AG10803 (cell line): ENCODE measurements at regions not wholly inside any gene's neighbourhood (a gene's known extent, or its start where the extent isn't known, plus 50 kb on each side); places are given as distances from the start of the nearest gene placed in this dataset.

Experiments used
- DNase-seq: peaks from one replicate; pipeline ENCODE4 v3.0.0; 2010; ENCODE audit warnings: low read depth
- H3K4me3 ChIP-seq: 2 replicates; pipeline ENCODE4 v1.5.1; 2011; ENCODE audit warnings: mild to moderate bottlenecking, low read length, control low read depth
- TF ChIP-seq, protein P1 (sequence below): conservative IDR thresholded peaks from 2 replicates; pipeline ENCODE4 v1.5.1; 2011; ENCODE audit warnings: mild to moderate bottlenecking, low read length, control low read depth, inconsistent platforms

DNA sequence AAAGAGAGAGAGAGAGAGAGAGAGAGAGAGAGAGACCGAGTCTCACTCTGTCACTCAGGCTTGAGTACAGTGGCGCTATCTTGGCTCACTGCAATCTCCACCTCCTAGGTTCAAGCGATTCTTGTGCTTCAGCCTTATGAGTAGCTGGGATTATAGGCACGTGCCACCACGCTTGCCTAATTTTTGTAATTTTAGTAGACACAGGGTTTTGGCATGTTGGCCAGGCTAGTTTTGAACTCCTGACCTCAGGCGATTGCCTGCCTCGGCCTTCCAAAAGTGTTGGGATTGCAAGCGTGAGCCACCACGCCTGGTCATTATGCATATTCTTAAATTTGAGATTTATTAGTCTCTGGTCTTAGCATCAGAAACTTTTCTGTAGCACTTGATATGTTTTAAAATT lies 317.9 kb upstream of the ATP2B1 start:
- no peak for DNase-seq
- TF ChIP-seq, protein P1, sequence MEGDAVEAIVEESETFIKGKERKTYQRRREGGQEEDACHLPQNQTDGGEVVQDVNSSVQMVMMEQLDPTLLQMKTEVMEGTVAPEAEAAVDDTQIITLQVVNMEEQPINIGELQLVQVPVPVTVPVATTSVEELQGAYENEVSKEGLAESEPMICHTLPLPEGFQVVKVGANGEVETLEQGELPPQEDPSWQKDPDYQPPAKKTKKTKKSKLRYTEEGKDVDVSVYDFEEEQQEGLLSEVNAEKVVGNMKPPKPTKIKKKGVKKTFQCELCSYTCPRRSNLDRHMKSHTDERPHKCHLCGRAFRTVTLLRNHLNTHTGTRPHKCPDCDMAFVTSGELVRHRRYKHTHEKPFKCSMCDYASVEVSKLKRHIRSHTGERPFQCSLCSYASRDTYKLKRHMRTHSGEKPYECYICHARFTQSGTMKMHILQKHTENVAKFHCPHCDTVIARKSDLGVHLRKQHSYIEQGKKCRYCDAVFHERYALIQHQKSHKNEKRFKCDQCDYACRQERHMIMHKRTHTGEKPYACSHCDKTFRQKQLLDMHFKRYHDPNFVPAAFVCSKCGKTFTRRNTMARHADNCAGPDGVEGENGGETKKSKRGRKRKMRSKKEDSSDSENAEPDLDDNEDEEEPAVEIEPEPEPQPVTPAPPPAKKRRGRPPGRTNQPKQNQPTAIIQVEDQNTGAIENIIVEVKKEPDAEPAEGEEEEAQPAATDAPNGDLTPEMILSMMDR = no peak
- H3K4me3 ChIP-seq = no peak overlapping the region

DNA sequence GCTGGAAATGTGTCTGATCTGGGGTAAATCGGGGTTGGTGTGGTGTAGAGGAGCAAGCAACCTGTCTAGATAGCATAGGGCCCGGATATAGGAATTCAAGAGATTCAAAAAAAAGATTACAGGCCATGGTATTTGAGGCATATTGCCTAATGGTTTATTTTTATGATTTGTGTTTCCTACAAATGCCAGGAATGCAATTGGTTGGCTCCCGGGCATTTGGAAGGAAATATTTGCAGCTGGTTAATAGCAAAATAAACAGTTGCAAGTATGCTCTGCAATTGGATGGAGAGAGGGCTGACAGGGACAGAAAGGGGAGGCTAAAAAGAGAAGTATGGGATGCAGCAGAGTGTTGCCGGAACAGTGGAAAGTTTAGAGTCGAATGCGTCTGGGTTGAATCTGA lies 315.6 kb upstream of the ATP2B1 start:
- TF ChIP-seq, protein P1 = no peak
- DNase-seq = peak; percentile 85
- no peak overlapping the region for H3K4me3 ChIP-seq

- no peak for DNase-seq
- H3K4me3 ChIP-seq = no peak overlapping the region
- TF ChIP-seq, protein P1 = no peak
These were observed 314.7 kb upstream of the ATP2B1 start for GRCh38 chr12:90023207-90023900.

DNA sequence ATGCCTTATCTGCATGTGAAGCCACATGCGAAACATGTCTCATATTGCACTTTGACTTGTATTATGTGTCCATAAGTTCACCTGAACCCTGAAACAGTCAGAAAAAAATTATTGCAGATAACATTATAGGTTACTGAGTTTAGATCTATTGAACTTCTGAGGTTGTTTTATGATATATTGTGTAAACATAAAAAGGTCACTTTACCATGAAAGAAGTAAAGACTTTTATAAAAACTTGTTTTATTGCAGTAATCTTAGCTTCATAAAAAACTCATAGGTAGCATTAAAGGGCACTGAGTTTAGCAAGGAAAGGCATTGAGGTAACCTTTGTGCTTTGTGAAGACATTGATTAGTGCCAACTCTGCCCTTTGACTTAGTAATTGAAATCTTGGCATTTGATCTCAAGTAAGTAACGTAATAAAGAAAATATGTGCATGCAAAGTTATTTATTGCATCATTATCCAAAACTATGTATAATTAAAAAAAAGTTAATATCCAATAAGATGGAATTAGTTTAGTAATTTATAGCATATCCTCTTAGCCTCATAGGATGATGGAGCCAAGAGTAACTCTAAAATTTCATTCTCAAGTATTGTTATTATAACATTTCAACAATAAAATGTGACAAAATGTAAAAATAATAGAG lies 313.3 kb upstream of the ATP2B1 start:
- TF ChIP-seq, protein P1 = no peak
- no peak for DNase-seq
- H3K4me3 ChIP-seq = no peak overlapping the region

DNA sequence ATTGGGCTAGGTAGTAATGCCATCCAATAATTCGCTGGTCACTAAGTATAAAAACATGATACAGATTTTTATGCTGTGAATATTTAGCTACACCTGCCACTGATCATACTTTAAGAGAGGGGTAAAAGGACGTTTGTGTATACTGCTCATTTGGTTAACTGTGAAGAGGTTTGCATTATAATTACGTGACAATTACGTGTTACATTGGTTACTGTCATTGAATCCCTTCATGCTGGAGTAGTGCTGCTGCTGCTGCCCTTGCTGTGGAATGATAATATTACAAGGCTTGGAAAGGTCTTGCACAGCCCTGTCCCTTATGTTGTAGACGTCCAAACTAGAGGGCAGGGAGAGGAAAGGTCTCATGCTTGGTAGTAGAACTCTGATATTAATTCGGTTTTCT lies 312.2 kb upstream of the ATP2B1 start:
- no peak for DNase-seq
- H3K4me3 ChIP-seq = no peak overlapping the region
- TF ChIP-seq, protein P1 = no peak

DNA sequence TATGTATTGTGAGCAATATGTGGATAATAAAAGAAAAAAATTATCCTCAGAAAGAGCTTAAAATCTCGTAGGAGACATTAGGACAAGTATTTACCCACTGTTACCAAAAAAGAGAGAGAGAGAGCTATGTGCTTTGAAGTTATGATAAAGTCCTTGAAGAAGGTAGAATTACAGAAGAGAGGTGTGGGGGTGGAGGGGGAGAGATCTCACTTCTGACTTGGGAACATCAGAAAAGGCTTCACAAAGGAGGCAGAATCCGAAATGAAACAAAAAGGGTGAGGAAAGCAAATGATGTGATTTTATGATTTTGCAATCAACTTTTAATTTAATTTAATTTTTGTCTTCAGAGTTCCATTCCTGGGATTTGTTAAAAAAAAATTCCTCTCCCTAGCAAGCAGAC lies 311.8 kb upstream of the ATP2B1 start:
- TF ChIP-seq, protein P1 = no peak
- H3K4me3 ChIP-seq = no peak overlapping the region
- no peak for DNase-seq

- TF ChIP-seq, protein P1 = no peak
- no peak overlapping the region for H3K4me3 ChIP-seq
- DNase-seq = peak; percentile 81
These were observed 311.4 kb upstream of the ATP2B1 start for GRCh38 chr12:90020014-90020413.
